ENCODE measurements at regions not wholly inside any gene's neighbourhood (a gene's known extent, or its start where the extent isn't known, plus 50 kb on each side); places are given as distances from the start of the nearest gene placed in this dataset.

DNA sequence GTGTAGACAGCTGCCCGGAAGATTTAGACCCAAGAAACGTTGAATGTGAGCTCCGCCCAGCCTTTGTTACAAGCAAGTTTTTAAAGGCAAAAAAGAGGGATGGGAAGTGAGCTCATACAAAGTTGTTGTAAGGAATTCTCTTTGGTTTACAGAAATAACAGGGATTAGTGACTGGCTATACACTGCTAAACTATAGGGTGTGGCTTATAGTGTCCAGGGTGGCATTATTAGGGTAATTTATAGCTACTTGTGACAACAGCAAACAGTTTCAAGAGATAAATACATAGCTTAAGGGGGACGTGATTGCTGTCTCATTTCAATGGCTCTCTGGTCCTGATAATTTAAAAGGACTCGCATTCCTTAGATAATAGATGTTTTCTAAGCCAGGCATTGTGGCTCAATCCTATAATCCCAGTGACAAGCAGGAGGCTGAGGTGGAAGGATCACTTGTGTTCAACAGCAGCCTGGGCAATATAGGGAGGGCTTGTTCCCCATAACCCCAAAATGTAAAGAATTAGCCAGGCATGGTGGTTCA is 66.5 kb upstream of the TGIF1 start:
- peaks cover 4% of the 10 kb centered on the region; the same call in 1 of the 2 replicates for H3K4me1 ChIP-seq (replicated peaks)
- H3K9me3 ChIP-seq (replicated peaks): no peaks in the 10 kb centered on the region
- DNase-seq (ENCODE audit: low read depth in 1 of 2, low spot score in 2 of 2): peak in 1 of 2 experiments; percentile 14
- no peak overlapping the region for H3K27ac ChIP-seq
- no peaks in the 10 kb centered on the region for H3K36me3 ChIP-seq
- H3K4me3 ChIP-seq: no peak overlapping the region
- H3K27me3 ChIP-seq (replicated peaks): no peaks in the 10 kb centered on the region

DNA sequence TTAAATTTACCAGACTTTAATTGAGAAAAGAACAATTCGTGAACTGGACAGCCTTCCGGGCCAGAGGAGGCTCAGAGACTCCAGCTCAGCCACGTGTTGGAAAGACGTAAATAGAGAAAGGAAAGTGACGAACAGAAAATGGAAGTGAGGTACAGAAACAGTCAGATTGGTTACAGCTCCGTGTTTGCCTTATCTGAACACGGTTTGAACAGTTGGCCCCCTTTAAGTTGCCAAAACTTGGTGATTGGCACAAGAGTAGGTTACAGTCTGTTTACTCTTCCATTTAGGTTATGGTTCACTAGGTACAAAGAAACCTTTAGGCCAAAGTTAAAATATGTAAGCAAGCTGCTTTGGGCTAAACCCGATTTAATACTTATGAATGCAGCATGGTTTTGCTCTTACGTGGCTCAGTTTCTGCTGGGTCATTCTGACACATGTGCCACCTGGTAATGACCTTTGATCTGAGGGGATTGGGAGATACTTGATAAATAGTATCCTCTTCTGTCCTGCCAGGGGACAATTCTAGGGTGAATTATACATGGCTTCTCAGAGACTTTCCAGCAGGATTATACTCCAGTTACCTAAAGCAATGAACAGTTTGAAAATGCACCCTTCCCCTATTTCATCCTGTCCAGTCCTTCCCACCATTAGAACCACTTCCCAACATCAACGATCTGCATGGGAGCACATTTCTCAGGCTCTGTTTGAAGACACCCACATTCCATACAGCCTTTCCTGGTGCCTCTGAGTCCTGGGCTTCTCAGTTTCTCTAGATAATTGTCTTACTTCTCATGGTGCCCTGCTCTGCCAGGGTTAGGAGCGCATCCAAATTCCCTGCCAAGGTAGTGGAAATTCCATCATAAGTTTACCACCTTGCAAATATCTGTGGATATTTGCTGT is 65.1 kb upstream of the TGIF1 start:
- Histone ChIP-seq H3K4me1 (replicated peaks) (peaks cover 4% of the 10 kb centered on the region; the same call in 1 of the 2 replicates), H3K9me3 (replicated peaks) (no peaks in the 10 kb centered on the region), H3K27ac (no peak overlapping the region), H3K36me3 (no peaks in the 10 kb centered on the region), H3K27me3 (replicated peaks) (no peaks in the 10 kb centered on the region), H3K4me3 (no peak overlapping the region)
- no peak for DNase-seq (ENCODE audit: low read depth in 1 of 2, low spot score in 2 of 2)

DNA sequence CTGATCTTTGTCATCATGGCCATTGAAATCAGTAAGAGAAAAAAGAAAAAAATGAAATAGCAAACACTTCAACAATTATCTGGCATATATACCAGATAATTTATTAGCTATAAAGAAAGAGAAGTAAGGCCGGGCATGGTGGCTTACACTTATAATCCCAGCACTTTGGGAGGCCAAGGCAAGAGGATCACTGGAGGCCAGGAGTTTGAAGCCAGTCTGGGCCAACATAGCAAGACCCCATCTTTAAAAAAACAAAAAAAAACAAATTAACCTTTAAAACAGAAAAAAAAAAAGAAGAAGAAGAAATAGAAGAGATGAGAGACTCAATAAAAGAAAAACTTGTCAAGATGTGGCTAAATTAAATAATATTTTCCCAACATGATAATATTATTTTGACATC is 61.6 kb upstream of the TGIF1 start:
- no peak overlapping the region for H3K4me3 ChIP-seq
- no peaks in the 10 kb centered on the region for H3K27me3 ChIP-seq (replicated peaks)
- no peak for DNase-seq (ENCODE audit: low read depth in 1 of 2, low spot score in 2 of 2)
- H3K4me1 ChIP-seq (replicated peaks): no peaks in the 10 kb centered on the region
- H3K36me3 ChIP-seq: no peaks in the 10 kb centered on the region
- no peaks in the 10 kb centered on the region for H3K9me3 ChIP-seq (replicated peaks)
- no peak overlapping the region for H3K27ac ChIP-seq

DNA sequence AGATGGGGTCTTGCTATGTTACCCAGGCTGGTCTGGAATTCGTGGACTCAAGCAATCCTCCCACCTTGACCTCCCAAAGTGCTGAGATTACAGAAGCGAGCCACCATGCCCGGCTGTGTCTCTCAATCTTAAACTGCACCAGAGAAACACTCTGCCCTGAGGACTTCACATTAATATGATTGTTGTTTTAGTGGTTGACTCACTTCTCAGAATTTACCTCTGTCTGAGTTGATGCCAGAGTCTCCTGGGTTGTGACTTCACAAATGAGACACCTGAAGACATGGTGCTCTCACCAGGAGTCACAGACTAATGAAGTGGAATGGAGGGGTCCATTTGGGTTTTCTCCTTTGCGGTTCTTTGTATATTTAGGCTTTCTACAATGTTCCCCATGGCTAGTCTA is 61.0 kb upstream of the TGIF1 start:
- Histone ChIP-seq H3K9me3 (replicated peaks) (no peaks in the 10 kb centered on the region; the same call in 1 of the 2 replicates), H3K27me3 (replicated peaks) (no peaks in the 10 kb centered on the region)
- no peak for DNase-seq (ENCODE audit: low read depth in 1 of 2, low spot score in 2 of 2)

DNA sequence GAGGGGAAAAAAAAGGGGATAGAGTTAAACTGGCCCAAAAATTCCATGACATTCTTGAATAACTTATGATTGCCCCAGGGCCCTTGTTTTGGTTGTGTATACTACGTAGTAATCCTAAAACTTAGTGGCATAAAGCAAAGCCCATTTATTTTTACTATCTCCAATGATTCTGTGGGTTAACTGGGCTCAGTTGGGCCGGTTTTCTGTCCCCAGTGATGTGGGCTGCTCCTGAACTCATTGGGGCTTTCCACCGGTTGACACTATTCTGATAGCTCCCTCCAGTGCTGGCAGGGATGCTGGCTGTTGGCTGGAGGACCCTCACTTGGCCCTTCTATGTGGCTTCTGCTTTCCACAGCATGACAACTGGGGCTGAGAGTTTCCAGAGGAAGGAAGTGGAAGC is 60.0 kb upstream of the TGIF1 start:
- Histone ChIP-seq H3K27ac (no peak overlapping the region), H3K27me3 (replicated peaks) (no peaks in the 10 kb centered on the region), H3K36me3 (no peaks in the 10 kb centered on the region), H3K4me3 (no peak overlapping the region), H3K4me1 (replicated peaks) (no peaks in the 10 kb centered on the region), H3K9me3 (replicated peaks) (peaks cover 9% of the 10 kb centered on the region; the same call in 1 of the 2 replicates)
- DNase-seq (ENCODE audit: low read depth in 1 of 2, low spot score in 2 of 2): no peak

More for the DNA sequence above, 61.0 kb upstream of the TGIF1 start:
- Histone ChIP-seq H3K4me1 (replicated peaks) (no peaks in the 10 kb centered on the region), H3K27ac (no peak overlapping the region), H3K4me3 (no peak overlapping the region), H3K36me3 (no peaks in the 10 kb centered on the region)

GRCh38 chr18:3391704-3392466 is 58.1 kb upstream of the TGIF1 start:
- Histone ChIP-seq H3K4me3 (no peak overlapping the region), H3K27ac (no peak overlapping the region), H3K9me3 (replicated peaks) (peaks cover 9% of the 10 kb centered on the region; the same call in 1 of the 2 replicates), H3K27me3 (replicated peaks) (no peaks in the 10 kb centered on the region), H3K4me1 (replicated peaks) (no peaks in the 10 kb centered on the region), H3K36me3 (no peaks in the 10 kb centered on the region)
- no peak for DNase-seq (ENCODE audit: low read depth in 1 of 2, low spot score in 2 of 2)

DNA sequence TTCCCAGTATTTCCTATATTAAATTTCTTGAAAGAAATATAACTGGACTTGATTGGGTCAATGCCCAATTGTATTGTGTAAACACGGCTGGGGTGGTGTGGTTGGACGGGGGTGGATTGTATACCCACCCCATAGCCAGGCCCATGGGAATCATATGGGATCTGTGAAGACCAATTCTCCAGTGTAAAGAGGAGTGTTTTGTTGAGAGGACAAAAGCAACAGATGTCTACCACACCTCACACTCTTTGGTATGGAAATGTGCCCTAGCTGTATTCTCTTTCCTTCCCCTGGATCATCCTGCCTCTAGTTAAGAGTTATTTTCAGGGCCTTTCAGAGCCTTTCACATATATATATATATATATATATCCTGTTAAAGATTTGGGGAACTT is 57.5 kb upstream of the TGIF1 start:
- no peaks in the 10 kb centered on the region for H3K4me1 ChIP-seq (replicated peaks)
- H3K4me3 ChIP-seq: no peak overlapping the region
- no peaks in the 10 kb centered on the region for H3K36me3 ChIP-seq
- no peak overlapping the region for H3K27ac ChIP-seq
- no peak for DNase-seq (ENCODE audit: low read depth in 1 of 2, low spot score in 2 of 2)
- no peaks in the 10 kb centered on the region for H3K27me3 ChIP-seq (replicated peaks)
- peaks cover 9% of the 10 kb centered on the region; the same call in 1 of the 2 replicates for H3K9me3 ChIP-seq (replicated peaks)

- Histone ChIP-seq H3K4me3 (no peak overlapping the region), H3K9me3 (replicated peaks) (peaks cover 9% of the 10 kb centered on the region; the same call in 1 of the 2 replicates), H3K36me3 (no peaks in the 10 kb centered on the region), H3K4me1 (replicated peaks) (no peaks in the 10 kb centered on the region), H3K27ac (no peak overlapping the region), H3K27me3 (replicated peaks) (no peaks in the 10 kb centered on the region)
- DNase-seq (ENCODE audit: low read depth in 1 of 2, low spot score in 2 of 2): no peak
Measured at GRCh38 chr18:3394648-3395047, 55.3 kb upstream of the TGIF1 start.

- Histone ChIP-seq H3K9me3 (replicated peaks) (peaks cover 9% of the 10 kb centered on the region; the same call in 1 of the 2 replicates), H3K27ac (no peak overlapping the region), H3K4me1 (replicated peaks) (no peaks in the 10 kb centered on the region), H3K36me3 (no peaks in the 10 kb centered on the region), H3K4me3 (no peak overlapping the region), H3K27me3 (replicated peaks) (no peaks in the 10 kb centered on the region)
- no peak for DNase-seq (ENCODE audit: low read depth in 1 of 2, low spot score in 2 of 2)
Measured at GRCh38 chr18:3395466-3395865, 54.5 kb upstream of the TGIF1 start.

DNA sequence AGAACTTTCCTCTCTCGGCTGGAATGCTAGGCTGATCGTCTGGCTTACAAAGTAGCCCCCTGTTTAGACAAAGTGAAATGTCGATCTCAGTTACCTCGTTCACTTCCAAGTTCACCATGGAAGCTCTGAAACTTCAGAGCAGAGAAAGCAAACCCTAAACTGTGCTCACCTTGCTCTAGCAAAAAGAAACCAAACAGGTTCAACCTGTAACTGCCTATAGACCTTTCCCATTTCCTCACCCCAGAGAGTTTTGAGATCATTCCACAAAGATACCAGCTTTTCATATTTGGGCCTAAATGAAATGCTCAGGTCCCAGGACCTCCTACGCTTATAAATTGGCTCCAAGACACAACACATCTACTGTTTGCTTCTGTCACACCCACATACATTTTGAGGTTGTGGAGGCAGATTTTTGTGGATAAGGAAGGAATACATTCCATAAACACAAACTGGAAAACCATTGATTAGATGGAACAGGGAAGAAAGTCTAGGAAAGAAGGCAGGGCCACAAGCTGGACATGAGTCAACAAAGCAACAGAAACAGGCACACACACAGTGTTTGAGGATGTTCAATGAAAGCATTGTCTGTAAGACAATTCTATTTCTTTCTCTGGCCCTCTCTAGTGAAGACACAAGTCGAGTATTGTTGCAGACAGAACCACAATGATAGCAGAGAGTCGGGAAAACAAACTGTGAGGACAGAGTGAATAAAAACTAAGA is 52.8 kb upstream of the TGIF1 start:
- no peak overlapping the region for H3K27ac ChIP-seq
- no peak for DNase-seq (ENCODE audit: low read depth in 1 of 2, low spot score in 2 of 2)
- peaks cover 9% of the 10 kb centered on the region; the same call in 1 of the 2 replicates for H3K9me3 ChIP-seq (replicated peaks)
- H3K4me1 ChIP-seq (replicated peaks): no peaks in the 10 kb centered on the region
- H3K4me3 ChIP-seq: no peak overlapping the region
- H3K27me3 ChIP-seq (replicated peaks): no peaks in the 10 kb centered on the region
- H3K36me3 ChIP-seq: no peaks in the 10 kb centered on the region

GRCh38 chr18:3397786-3398185 is 52.2 kb upstream of the TGIF1 start:
- Histone ChIP-seq H3K36me3 (no peaks in the 10 kb centered on the region), H3K9me3 (replicated peaks) (peaks cover 9% of the 10 kb centered on the region; the same call in 1 of the 2 replicates), H3K4me1 (replicated peaks) (no peaks in the 10 kb centered on the region), H3K4me3 (no peak overlapping the region), H3K27ac (no peak overlapping the region), H3K27me3 (replicated peaks) (no peaks in the 10 kb centered on the region)
- DNase-seq (ENCODE audit: low read depth in 1 of 2, low spot score in 2 of 2): no peak

All from SJSA1 (cell line).